HEK293 (cell line): ENCODE measurements at regions not wholly inside any gene's neighbourhood (a gene's known extent, or its start where the extent isn't known, plus 50 kb on each side); places are given as distances from the start of the nearest gene placed in this dataset.

Source experiments
- CTCF ChIA-PET: fragments of 350-600 bp; formaldehyde crosslinking; extraction: SDS; loops from one replicate; lab custom pipeline; 2021; ENCODE audit warnings: antibody characterized with exemption; lab: Yijun Ruan, JAX
- POLR2A ChIA-PET: fragments of 300-600 bp; formaldehyde crosslinking; extraction: SDS; loops from one replicate; lab custom pipeline; 2020; ENCODE audit warnings: antibody characterized with exemption, inconsistent platforms; lab: Yijun Ruan, JAX
- H3K27ac ChIP-seq: fragments of 200-500 bp; sonication (Bioruptor generic); 2 replicates; pipeline ENCODE4 v1.5.1; 2014; ENCODE audit warnings: low read depth, low read length, control low read depth, inconsistent platforms; ENCODE audit errors: extremely low read depth
- H3K36me3 ChIP-seq, 2 experiments: fragments of 200-500 bp in 1 of 2; sonication (Bioruptor generic) in 1 of 2; 1 replicate in 1 of 2; 2 replicates in 1 of 2; pipeline ENCODE4 v1.5.1; 2014 to 2017; ENCODE audit warnings: inconsistent platforms in 2 of 2, low read length in 2 of 2; ENCODE audit not compliant: control insufficient read depth in 2 of 2, insufficient read depth in 1 of 2
- H3K4me1 ChIP-seq: fragments of 200-500 bp; sonication (Bioruptor generic); 2 replicates; pipeline ENCODE4 v1.5.1; 2014; ENCODE audit warnings: mild to moderate bottlenecking, low read length, inconsistent platforms; ENCODE audit not compliant: control insufficient read depth, insufficient read depth
- H3K4me3 ChIP-seq: 2 replicates; pipeline ENCODE4 v1.5.1; 2011; ENCODE audit warnings: low read depth, mild to moderate bottlenecking, control low read depth, low read length, moderate library complexity
- H3K9me3 ChIP-seq: fragments of 200-500 bp; sonication (Bioruptor generic); 2 replicates; pipeline ENCODE4 v1.5.1; 2014; ENCODE audit warnings: low read depth, low read length, inconsistent platforms; ENCODE audit not compliant: control insufficient read depth, insufficient read depth
- GFI1B ChIP-seq: fragments of 450-650 bp; formaldehyde crosslinking; IDR thresholded peaks from 2 replicates; pipeline ENCODE4 v1.5.1; 2016; ENCODE audit warnings: missing biosample characterization, missing genetic modification characterization
- KLF9 ChIP-seq: fragments of 450-650 bp; formaldehyde crosslinking; IDR thresholded peaks from 2 replicates; pipeline ENCODE4 v1.5.1; 2016; ENCODE audit warnings: missing biosample characterization, missing genetic modification characterization, low read depth
- MEIS1 ChIP-seq: sonication (generic); formaldehyde crosslinking; IDR thresholded peaks from 2 replicates; pipeline ENCODE4 v1.8.1; 2022; ENCODE audit warnings: missing genetic modification reagents, mild to moderate bottlenecking, borderline replicate concordance
- WT1 ChIP-seq: fragments of 450-650 bp; formaldehyde crosslinking; IDR thresholded peaks from 2 replicates; pipeline ENCODE4 v1.5.1; 2016; ENCODE audit warnings: missing biosample characterization, missing genetic modification characterization
- ZFP37 ChIP-seq: fragments of 450-650 bp; formaldehyde crosslinking; IDR thresholded peaks from 2 replicates; pipeline ENCODE4 v1.5.1; 2016; ENCODE audit warnings: missing biosample characterization, missing genetic modification characterization
- ZNF16 ChIP-seq: fragments of 450-650 bp; formaldehyde crosslinking; IDR thresholded peaks from 2 replicates; pipeline ENCODE4 v1.5.1; 2016; ENCODE audit warnings: low read depth, missing biosample characterization, missing genetic modification characterization
- ZNF221 ChIP-seq: fragments of 450-650 bp; formaldehyde crosslinking; IDR thresholded peaks from 2 replicates; pipeline ENCODE4 v1.5.1; 2017; ENCODE audit warnings: missing biosample characterization, missing genetic modification characterization, borderline replicate concordance
- ZNF350 ChIP-seq: fragments of 450-650 bp; formaldehyde crosslinking; IDR thresholded peaks from 2 replicates; pipeline ENCODE4 v1.5.0; 2017; ENCODE audit warnings: missing biosample characterization, mild to moderate bottlenecking, missing genetic modification characterization
- ZNF394 ChIP-seq: fragments of 450-650 bp; formaldehyde crosslinking; IDR thresholded peaks from 2 replicates; pipeline ENCODE4 v1.5.1; 2016; ENCODE audit warnings: missing biosample characterization, missing genetic modification characterization, mild to moderate bottlenecking, moderate library complexity, borderline replicate concordance
- ZNF514 ChIP-seq: fragments of 450-650 bp; formaldehyde crosslinking; IDR thresholded peaks from 2 replicates; pipeline ENCODE4 v1.5.1; 2016; ENCODE audit warnings: missing biosample characterization, missing genetic modification characterization
- ZNF530 ChIP-seq: fragments of 450-650 bp; formaldehyde crosslinking; IDR thresholded peaks from 2 replicates; pipeline ENCODE4 v1.5.1; 2016; ENCODE audit warnings: low read depth, missing biosample characterization, missing genetic modification characterization
- ZNF596 ChIP-seq: fragments of 450-650 bp; IDR thresholded peaks from 2 replicates; pipeline ENCODE4 v1.5.0; 2018; ENCODE audit warnings: missing biosample characterization, mild to moderate bottlenecking, missing genetic modification characterization, moderate library complexity
- ZNF624 ChIP-seq: fragments of 450-650 bp; formaldehyde crosslinking; IDR thresholded peaks from 2 replicates; pipeline ENCODE4 v1.5.1; 2017; ENCODE audit warnings: missing biosample characterization, missing genetic modification characterization
- ZNF777 ChIP-seq: fragments of 450-650 bp; formaldehyde crosslinking; IDR thresholded peaks from 2 replicates; pipeline ENCODE4 v1.5.1; 2017; ENCODE audit warnings: missing biosample characterization, missing genetic modification characterization, borderline replicate concordance
- ZNF792 ChIP-seq: fragments of 450-650 bp; formaldehyde crosslinking; IDR thresholded peaks from 2 replicates; pipeline ENCODE4 v1.5.1; 2016; ENCODE audit warnings: missing biosample characterization, missing genetic modification characterization
- TF ChIP-seq, protein P1 (sequence below): fragments of 450-650 bp; formaldehyde crosslinking; IDR thresholded peaks from 2 replicates; pipeline ENCODE4 v1.5.0; 2017; ENCODE audit warnings: missing biosample characterization, missing genetic modification characterization, borderline replicate concordance
- TF ChIP-seq, protein P2 (sequence below): fragments of 450-650 bp; formaldehyde crosslinking; IDR thresholded peaks from 2 replicates; pipeline ENCODE4 v1.5.1; 2016; ENCODE audit warnings: missing biosample characterization, missing genetic modification characterization
- TF ChIP-seq, protein P3 (sequence below): fragments of 450-650 bp; formaldehyde crosslinking; IDR thresholded peaks from 2 replicates; pipeline ENCODE4 v1.5.1; 2016; ENCODE audit warnings: missing biosample characterization, missing genetic modification characterization
- TF ChIP-seq, protein P4 (sequence below): fragments of 450-650 bp; formaldehyde crosslinking; IDR thresholded peaks from 2 replicates; pipeline ENCODE4 v1.5.1; 2016; ENCODE audit warnings: missing biosample characterization, missing genetic modification characterization, borderline replicate concordance

DNA sequence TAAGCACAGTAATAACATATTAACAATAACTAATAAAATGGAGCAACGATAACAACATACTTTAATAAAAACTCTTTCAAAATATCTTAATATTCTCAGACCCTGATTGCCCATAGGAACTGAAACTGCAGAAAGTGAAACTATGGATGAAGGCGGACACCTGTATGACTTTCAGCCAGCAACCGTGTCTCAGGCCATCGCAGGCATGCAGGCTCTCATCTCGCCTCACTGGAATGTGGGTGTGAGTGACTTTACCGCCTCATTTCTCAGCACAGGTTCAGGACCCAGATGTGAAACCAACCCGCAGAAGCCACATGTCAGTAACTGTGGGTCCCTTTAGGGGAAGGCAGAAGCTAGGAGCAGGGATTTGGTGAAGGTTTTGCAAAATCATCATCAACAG lies 539.1 kb downstream of the FAM181B start:
- no peaks in the 10 kb centered on the region for H3K4me1 ChIP-seq
- H3K9me3 ChIP-seq, result no peaks in the 10 kb centered on the region
- POLR2A ChIA-PET, result no interaction called here
- H3K4me3 ChIP-seq, result no peak overlapping the region
- H3K27ac ChIP-seq, result no peak overlapping the region
- TF ChIP-seq ZNF221 (tag by site-specific recombination), result no peak
- TF ChIP-seq, protein P1, sequence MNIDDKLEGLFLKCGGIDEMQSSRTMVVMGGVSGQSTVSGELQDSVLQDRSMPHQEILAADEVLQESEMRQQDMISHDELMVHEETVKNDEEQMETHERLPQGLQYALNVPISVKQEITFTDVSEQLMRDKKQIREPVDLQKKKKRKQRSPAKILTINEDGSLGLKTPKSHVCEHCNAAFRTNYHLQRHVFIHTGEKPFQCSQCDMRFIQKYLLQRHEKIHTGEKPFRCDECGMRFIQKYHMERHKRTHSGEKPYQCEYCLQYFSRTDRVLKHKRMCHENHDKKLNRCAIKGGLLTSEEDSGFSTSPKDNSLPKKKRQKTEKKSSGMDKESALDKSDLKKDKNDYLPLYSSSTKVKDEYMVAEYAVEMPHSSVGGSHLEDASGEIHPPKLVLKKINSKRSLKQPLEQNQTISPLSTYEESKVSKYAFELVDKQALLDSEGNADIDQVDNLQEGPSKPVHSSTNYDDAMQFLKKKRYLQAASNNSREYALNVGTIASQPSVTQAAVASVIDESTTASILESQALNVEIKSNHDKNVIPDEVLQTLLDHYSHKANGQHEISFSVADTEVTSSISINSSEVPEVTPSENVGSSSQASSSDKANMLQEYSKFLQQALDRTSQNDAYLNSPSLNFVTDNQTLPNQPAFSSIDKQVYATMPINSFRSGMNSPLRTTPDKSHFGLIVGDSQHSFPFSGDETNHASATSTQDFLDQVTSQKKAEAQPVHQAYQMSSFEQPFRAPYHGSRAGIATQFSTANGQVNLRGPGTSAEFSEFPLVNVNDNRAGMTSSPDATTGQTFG (tag by site-specific recombination), result no peak
- TF ChIP-seq ZNF514 (tag by site-specific recombination), result no peak
- no peak for TF ChIP-seq MEIS1 (CRISPR knock-in tag)
- TF ChIP-seq WT1 (tag by site-specific recombination), result no peak
- TF ChIP-seq ZNF16, result no peak
- TF ChIP-seq KLF9 (tag by site-specific recombination), result no peak
- TF ChIP-seq ZNF530 (tag by site-specific recombination), result no peak
- TF ChIP-seq ZNF777 (tag by site-specific recombination), result no peak
- TF ChIP-seq, protein P2, sequence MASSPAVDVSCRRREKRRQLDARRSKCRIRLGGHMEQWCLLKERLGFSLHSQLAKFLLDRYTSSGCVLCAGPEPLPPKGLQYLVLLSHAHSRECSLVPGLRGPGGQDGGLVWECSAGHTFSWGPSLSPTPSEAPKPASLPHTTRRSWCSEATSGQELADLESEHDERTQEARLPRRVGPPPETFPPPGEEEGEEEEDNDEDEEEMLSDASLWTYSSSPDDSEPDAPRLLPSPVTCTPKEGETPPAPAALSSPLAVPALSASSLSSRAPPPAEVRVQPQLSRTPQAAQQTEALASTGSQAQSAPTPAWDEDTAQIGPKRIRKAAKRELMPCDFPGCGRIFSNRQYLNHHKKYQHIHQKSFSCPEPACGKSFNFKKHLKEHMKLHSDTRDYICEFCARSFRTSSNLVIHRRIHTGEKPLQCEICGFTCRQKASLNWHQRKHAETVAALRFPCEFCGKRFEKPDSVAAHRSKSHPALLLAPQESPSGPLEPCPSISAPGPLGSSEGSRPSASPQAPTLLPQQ, result no peak
- TF ChIP-seq ZNF394 (tag by site-specific recombination), result no peak
- TF ChIP-seq ZNF792 (tag by site-specific recombination), result no peak
- no peak for TF ChIP-seq ZNF350 (tag by site-specific recombination)
- TF ChIP-seq ZNF596 (tag by site-specific recombination), result no peak
- TF ChIP-seq, protein P3, sequence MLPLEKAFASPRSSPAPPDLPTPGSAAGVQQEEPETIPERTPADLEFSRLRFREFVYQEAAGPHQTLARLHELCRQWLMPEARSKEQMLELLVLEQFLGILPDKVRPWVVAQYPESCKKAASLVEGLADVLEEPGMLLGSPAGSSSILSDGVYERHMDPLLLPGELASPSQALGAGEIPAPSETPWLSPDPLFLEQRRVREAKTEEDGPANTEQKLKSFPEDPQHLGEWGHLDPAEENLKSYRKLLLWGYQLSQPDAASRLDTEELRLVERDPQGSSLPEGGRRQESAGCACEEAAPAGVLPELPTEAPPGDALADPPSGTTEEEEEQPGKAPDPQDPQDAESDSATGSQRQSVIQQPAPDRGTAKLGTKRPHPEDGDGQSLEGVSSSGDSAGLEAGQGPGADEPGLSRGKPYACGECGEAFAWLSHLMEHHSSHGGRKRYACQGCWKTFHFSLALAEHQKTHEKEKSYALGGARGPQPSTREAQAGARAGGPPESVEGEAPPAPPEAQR (tag by site-specific recombination), result no peak
- TF ChIP-seq ZFP37 (tag by site-specific recombination), result no peak
- no peak for TF ChIP-seq GFI1B (tag by site-specific recombination)
- no peak for TF ChIP-seq ZNF624 (tag by site-specific recombination)
- TF ChIP-seq, protein P4, sequence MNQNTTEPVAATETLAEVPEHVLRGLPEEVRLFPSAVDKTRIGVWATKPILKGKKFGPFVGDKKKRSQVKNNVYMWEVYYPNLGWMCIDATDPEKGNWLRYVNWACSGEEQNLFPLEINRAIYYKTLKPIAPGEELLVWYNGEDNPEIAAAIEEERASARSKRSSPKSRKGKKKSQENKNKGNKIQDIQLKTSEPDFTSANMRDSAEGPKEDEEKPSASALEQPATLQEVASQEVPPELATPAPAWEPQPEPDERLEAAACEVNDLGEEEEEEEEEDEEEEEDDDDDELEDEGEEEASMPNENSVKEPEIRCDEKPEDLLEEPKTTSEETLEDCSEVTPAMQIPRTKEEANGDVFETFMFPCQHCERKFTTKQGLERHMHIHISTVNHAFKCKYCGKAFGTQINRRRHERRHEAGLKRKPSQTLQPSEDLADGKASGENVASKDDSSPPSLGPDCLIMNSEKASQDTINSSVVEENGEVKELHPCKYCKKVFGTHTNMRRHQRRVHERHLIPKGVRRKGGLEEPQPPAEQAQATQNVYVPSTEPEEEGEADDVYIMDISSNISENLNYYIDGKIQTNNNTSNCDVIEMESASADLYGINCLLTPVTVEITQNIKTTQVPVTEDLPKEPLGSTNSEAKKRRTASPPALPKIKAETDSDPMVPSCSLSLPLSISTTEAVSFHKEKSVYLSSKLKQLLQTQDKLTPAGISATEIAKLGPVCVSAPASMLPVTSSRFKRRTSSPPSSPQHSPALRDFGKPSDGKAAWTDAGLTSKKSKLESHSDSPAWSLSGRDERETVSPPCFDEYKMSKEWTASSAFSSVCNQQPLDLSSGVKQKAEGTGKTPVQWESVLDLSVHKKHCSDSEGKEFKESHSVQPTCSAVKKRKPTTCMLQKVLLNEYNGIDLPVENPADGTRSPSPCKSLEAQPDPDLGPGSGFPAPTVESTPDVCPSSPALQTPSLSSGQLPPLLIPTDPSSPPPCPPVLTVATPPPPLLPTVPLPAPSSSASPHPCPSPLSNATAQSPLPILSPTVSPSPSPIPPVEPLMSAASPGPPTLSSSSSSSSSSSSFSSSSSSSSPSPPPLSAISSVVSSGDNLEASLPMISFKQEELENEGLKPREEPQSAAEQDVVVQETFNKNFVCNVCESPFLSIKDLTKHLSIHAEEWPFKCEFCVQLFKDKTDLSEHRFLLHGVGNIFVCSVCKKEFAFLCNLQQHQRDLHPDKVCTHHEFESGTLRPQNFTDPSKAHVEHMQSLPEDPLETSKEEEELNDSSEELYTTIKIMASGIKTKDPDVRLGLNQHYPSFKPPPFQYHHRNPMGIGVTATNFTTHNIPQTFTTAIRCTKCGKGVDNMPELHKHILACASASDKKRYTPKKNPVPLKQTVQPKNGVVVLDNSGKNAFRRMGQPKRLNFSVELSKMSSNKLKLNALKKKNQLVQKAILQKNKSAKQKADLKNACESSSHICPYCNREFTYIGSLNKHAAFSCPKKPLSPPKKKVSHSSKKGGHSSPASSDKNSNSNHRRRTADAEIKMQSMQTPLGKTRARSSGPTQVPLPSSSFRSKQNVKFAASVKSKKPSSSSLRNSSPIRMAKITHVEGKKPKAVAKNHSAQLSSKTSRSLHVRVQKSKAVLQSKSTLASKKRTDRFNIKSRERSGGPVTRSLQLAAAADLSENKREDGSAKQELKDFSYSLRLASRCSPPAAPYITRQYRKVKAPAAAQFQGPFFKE (tag by site-specific recombination), result no peak
- no peaks in the 10 kb centered on the region for H3K36me3 ChIP-seq
- CTCF ChIA-PET, result no interaction called here
